OCI-LY3 (cell line): ENCODE measurements at regions not wholly inside any gene's neighbourhood (a gene's known extent, or its start where the extent isn't known, plus 50 kb on each side); places are given as distances from the start of the nearest gene placed in this dataset.

Source experiments
- H2AFZ ChIP-seq: fragments of 200-600, 300-600 bp; shearing (Covaris generic); 2 replicates; pipeline ENCODE4 v1.6.0; 2014; ENCODE audit warnings: antibody characterized with exemption, low read depth, low read length
- H3K27ac ChIP-seq: fragments of 200-600, 300-600 bp; sonication (generic); 2 replicates; pipeline ENCODE4 v1.5.1; 2014; ENCODE audit warnings: mild to moderate bottlenecking, low read length, moderate library complexity, mixed read lengths
- H3K27me3 ChIP-seq: fragments of 200-600, 300-600 bp; sonication (generic); 2 replicates; pipeline ENCODE4 v1.6.1; 2014; ENCODE audit warnings: low read depth, low read length, mixed read lengths
- H3K36me3 ChIP-seq: fragments of 200-600, 300-600 bp; sonication (generic); replicated peaks from 2 replicates; pipeline ENCODE3; 2014; ENCODE audit warnings: low read depth, low read length, mixed read lengths
- H3K4me1 ChIP-seq: fragments of 300-600, 200-600 bp; sonication (generic); 2 replicates; pipeline ENCODE4 v1.6.1; 2014; ENCODE audit warnings: low read length, mixed read lengths
- H3K4me2 ChIP-seq: fragments of 200-600, 300-600 bp; sonication (generic); 2 replicates; pipeline ENCODE4 v1.6.1; 2014; ENCODE audit warnings: low read length, mixed read lengths
- H3K4me3 ChIP-seq: fragments of 300-600, 200-600 bp; sonication (generic); 2 replicates; pipeline ENCODE4 v1.5.1; 2014; ENCODE audit warnings: antibody characterized with exemption, mild to moderate bottlenecking, low read length, moderate library complexity
- H3K79me2 ChIP-seq: fragments of 300-600, 200-600 bp; shearing (Covaris generic); 2 replicates; pipeline ENCODE4 v1.6.1; 2014; ENCODE audit warnings: mild to moderate bottlenecking, low read length, mixed read lengths
- H3K9ac ChIP-seq: fragments of 300-600, 200-600 bp; shearing (Covaris generic); 2 replicates; pipeline ENCODE4 v1.6.0; 2014; ENCODE audit warnings: mild to moderate bottlenecking, low read length, moderate library complexity
- H3K9me3 ChIP-seq: fragments of 200-600, 300-600 bp; shearing (Covaris generic); 2 replicates; pipeline ENCODE4 v1.6.1; 2014; ENCODE audit warnings: low read length, mixed read lengths; ENCODE audit not compliant: insufficient read depth
- H4K20me1 ChIP-seq: fragments of 200-600, 300-600 bp; sonication (generic); 2 replicates; pipeline ENCODE4 v1.6.1; 2016; ENCODE audit warnings: low read length, mixed read lengths; ENCODE audit not compliant: insufficient read depth
- CTCF ChIP-seq: fragments of 200-600, 300-600 bp; sonication (generic); IDR thresholded peaks from 2 replicates; pipeline ENCODE4 v1.5.1; 2014; ENCODE audit warnings: antibody characterized with exemption, low read length, low read depth
- EZH2phosphoT487 ChIP-seq: fragments of 200-600 bp; shearing (Covaris generic); IDR thresholded peaks from 2 replicates; pipeline ENCODE4 v1.6.1; 2018; ENCODE audit warnings: antibody characterized with exemption, mixed run types, low read depth

- Histone ChIP-seq H3K79me2 (no peaks in the 10 kb centered on the region), H4K20me1 (no peaks in the 10 kb centered on the region), H3K9ac (no peak overlapping the region), H3K27me3 (no peaks in the 10 kb centered on the region), H2AFZ (no peak overlapping the region), H3K36me3 (no peaks in the 10 kb centered on the region), H3K4me2 (no peak overlapping the region), H3K4me3 (no peak overlapping the region), H3K27ac (no peak overlapping the region), H3K9me3 (no peaks in the 10 kb centered on the region), H3K4me1 (no peaks in the 10 kb centered on the region)
- TF ChIP-seq EZH2phosphoT487 (no peak), CTCF (no peak)
Observed at GRCh38 chr2:67255933-67256615, 141.1 kb upstream of the ETAA1 start.

GRCh38 chr2:67256892-67257291 is 140.2 kb upstream of the ETAA1 start:
- no peak overlapping the region for H3K9ac ChIP-seq
- no peaks in the 10 kb centered on the region for H3K4me1 ChIP-seq
- H3K36me3 ChIP-seq: no peaks in the 10 kb centered on the region
- H3K4me3 ChIP-seq: no peak overlapping the region
- H3K4me2 ChIP-seq: no peak overlapping the region
- H4K20me1 ChIP-seq: no peaks in the 10 kb centered on the region
- H3K9me3 ChIP-seq: no peaks in the 10 kb centered on the region
- TF ChIP-seq CTCF (no peak), EZH2phosphoT487 (no peak)
- H3K79me2 ChIP-seq: no peaks in the 10 kb centered on the region
- no peak overlapping the region for H2AFZ ChIP-seq
- no peak overlapping the region for H3K27ac ChIP-seq
- H3K27me3 ChIP-seq: no peaks in the 10 kb centered on the region

GRCh38 chr2:67258122-67258521 is 139.0 kb upstream of the ETAA1 start:
- no peak overlapping the region for H3K4me2 ChIP-seq
- TF ChIP-seq EZH2phosphoT487: no peak
- no peak for TF ChIP-seq CTCF
- H3K9me3 ChIP-seq: no peaks in the 10 kb centered on the region
- H3K4me3 ChIP-seq: no peak overlapping the region
- H2AFZ ChIP-seq: no peak overlapping the region
- no peak overlapping the region for H3K27ac ChIP-seq
- no peaks in the 10 kb centered on the region for H3K36me3 ChIP-seq
- H3K27me3 ChIP-seq: no peaks in the 10 kb centered on the region
- no peak overlapping the region for H3K9ac ChIP-seq
- H4K20me1 ChIP-seq: no peaks in the 10 kb centered on the region
- H3K79me2 ChIP-seq: no peaks in the 10 kb centered on the region
- no peaks in the 10 kb centered on the region for H3K4me1 ChIP-seq

- no peak overlapping the region for H3K9ac ChIP-seq
- no peak overlapping the region for H3K4me3 ChIP-seq
- no peak overlapping the region for H3K27ac ChIP-seq
- no peaks in the 10 kb centered on the region for H3K9me3 ChIP-seq
- no peaks in the 10 kb centered on the region for H3K27me3 ChIP-seq
- H3K4me2 ChIP-seq: no peak overlapping the region
- no peaks in the 10 kb centered on the region for H3K79me2 ChIP-seq
- no peaks in the 10 kb centered on the region for H3K36me3 ChIP-seq
- no peaks in the 10 kb centered on the region for H3K4me1 ChIP-seq
- no peak for TF ChIP-seq EZH2phosphoT487
- no peak for TF ChIP-seq CTCF
- H4K20me1 ChIP-seq: no peaks in the 10 kb centered on the region
- no peak overlapping the region for H2AFZ ChIP-seq
Observed at GRCh38 chr2:67258831-67259230, 138.3 kb upstream of the ETAA1 start.
